Upper lobe of left lung (tissue), 6 donors: ENCODE measurements at regions not wholly inside any gene's neighbourhood (a gene's known extent, or its start where the extent isn't known, plus 50 kb on each side); places are given as distances from the start of the nearest gene placed in this dataset.

ENCODE experiments used
- ATAC-seq, 2 donors: fragments of 200-7000 bp; cut with Tn5 transposase; one replicate each; pipeline ENCODE4 v1.9.1; 2022; ENCODE audit warnings: mild to moderate bottlenecking in 2 of 2, moderate library complexity in 2 of 2; ENCODE audit not compliant: low FRiP score in 2 of 2
- DNase-seq, 2 donors: peaks; one replicate each; pipeline ENCODE4 v3.0.0-alpha.2; 2019 to 2020
- H3K27ac ChIP-seq, 4 donors: fragments of 200-600 bp; sonication (generic); one replicate each; pipeline ENCODE4 v1.5.1; 2016 to 2019
- H3K27me3 ChIP-seq, 4 donors: fragments of 200-600 bp; sonication (generic); one replicate each; pipeline ENCODE4 v1.5.1; 2017 to 2019
- H3K36me3 ChIP-seq, 4 donors: fragments of 200-600 bp; sonication (generic); one replicate each; pipeline ENCODE4 v1.5.1; 2016 to 2019
- H3K4me1 ChIP-seq, 4 donors: fragments of 200-600 bp; sonication (generic); one replicate each; pipeline ENCODE4 v1.5.1; 2018 to 2019
- H3K4me3 ChIP-seq, 4 donors: fragments of 200-600 bp; sonication (generic); one replicate each; pipeline ENCODE4 v1.5.1; 2017 to 2019; ENCODE audit warnings: mild to moderate bottlenecking in 2 of 4, moderate library complexity in 1 of 4
- H3K9me3 ChIP-seq, 4 donors: fragments of 200-600 bp; sonication (generic); one replicate each; pipeline ENCODE4 v1.5.1; 2018 to 2019
- CTCF ChIP-seq, 6 experiments: fragments of 450-650 bp in 4 of 6; fragments of 200-600 bp in 2 of 6; sonication (generic) in 2 of 6; IDR thresholded peaks; one replicate each; pipeline ENCODE4 v1.5.1; 2016 to 2019; ENCODE audit warnings: antibody characterized with exemption in 6 of 6
- EP300 ChIP-seq, 4 donors: sonication (generic); formaldehyde crosslinking; IDR thresholded peaks; one replicate each; pipeline ENCODE4 v1.5.1; 2017; ENCODE audit warnings: antibody characterized with exemption in 4 of 4, control low read depth in 2 of 4
- POLR2A ChIP-seq, 4 donors: fragments of 450-650 bp; IDR thresholded peaks; one replicate each; pipeline ENCODE4 v1.5.1; 2016 to 2017; ENCODE audit warnings: antibody characterized with exemption in 4 of 4, mild to moderate bottlenecking in 2 of 4
- POLR2AphosphoS5 ChIP-seq, 2 donors: sonication (generic); formaldehyde crosslinking; IDR thresholded peaks; one replicate each; pipeline ENCODE4 v1.5.1; 2017; ENCODE audit warnings: antibody characterized with exemption in 2 of 2
- WGBS, 2 donors: methylation state at CpG; one replicate each; pipeline ENCODE4 v1.1.5; 2017 to 2018; 5-methylcytosine and 5-hydroxymethylcytosine counted together
- donor health status: DM: no; HTN: no; CAD: no; lungs with moderate emphysema.
- donor health status: DM: no; HTN: yes; CAD: no; lungs with severe emphysema.

GRCh38 chr6:143611580-143611979 is 66.2 kb upstream of the PHACTR2 start:
- Histone ChIP-seq H3K27me3 (no peaks in the 10 kb centered on the region), H3K9me3 (no peaks in the 10 kb centered on the region), H3K36me3 (no peaks in the 10 kb centered on the region), H3K4me3 (no peak overlapping the region), H3K27ac (no peak overlapping the region), H3K4me1 (peaks cover 8 to 11% (median 9%) of the 10 kb centered on the region in 4 donors)
- 95 to 96% methylated on average over 5 of the region's 5 CpGs for WGBS, 2 donors
- DNase-seq (no peak), ATAC-seq (no peak)
- no peak for TF ChIP-seq CTCF (IDR thresholded peaks at IDR 0.05)
- no peak for TF ChIP-seq EP300 (IDR thresholded peaks at IDR 0.05)
- no peak for TF ChIP-seq POLR2A (IDR thresholded peaks at IDR 0.05)
- TF ChIP-seq POLR2AphosphoS5 (IDR thresholded peaks at IDR 0.05), result no peak

- DNase-seq (no peak), ATAC-seq (no peak)
- no peaks in the 10 kb centered on the region for H3K27me3 ChIP-seq
- TF ChIP-seq POLR2A (IDR thresholded peaks at IDR 0.05), result no peak
- no peak for TF ChIP-seq EP300 (IDR thresholded peaks at IDR 0.05)
- no peak for TF ChIP-seq CTCF (IDR thresholded peaks at IDR 0.05)
- TF ChIP-seq POLR2AphosphoS5 (IDR thresholded peaks at IDR 0.05), result no peak
- H3K4me3 ChIP-seq, result no peak overlapping the region
- H3K4me1 ChIP-seq, result peaks cover 8 to 11% (median 9%) of the 10 kb centered on the region in 4 donors
- no peaks in the 10 kb centered on the region for H3K9me3 ChIP-seq
- no peaks in the 10 kb centered on the region for H3K36me3 ChIP-seq
- H3K27ac ChIP-seq, result no peak overlapping the region
- 95% methylated on average over 1 of the region's 1 CpG for WGBS, 2 donors
Observed at GRCh38 chr6:143609972-143610371, 67.8 kb upstream of the PHACTR2 start.

- no peak overlapping the region for H3K27ac ChIP-seq
- no peak for ATAC-seq
Observed at GRCh38 chr6:143609501-143609900, 68.3 kb upstream of the PHACTR2 start.

GRCh38 chr6:143608906-143609305 is 68.9 kb upstream of the PHACTR2 start:
- DNase-seq, result no peak
- H3K9me3 ChIP-seq, result no peaks in the 10 kb centered on the region
- 91 to 92% methylated on average over 5 of the region's 5 CpGs for WGBS, 2 donors

More at GRCh38 chr6:143609501-143609900, 68.3 kb upstream of the PHACTR2 start:
- no peaks in the 10 kb centered on the region for H3K9me3 ChIP-seq
- no peak for DNase-seq
- WGBS, 2 donors, result 79% methylated on average over 1 of the region's 1 CpG
- H3K4me3 ChIP-seq, result no peak overlapping the region
- H3K36me3 ChIP-seq, result no peaks in the 10 kb centered on the region
- H3K4me1 ChIP-seq, result peaks cover 8 to 11% (median 9%) of the 10 kb centered on the region in 4 donors
- no peak for TF ChIP-seq CTCF (IDR thresholded peaks at IDR 0.05)
- TF ChIP-seq POLR2A (IDR thresholded peaks at IDR 0.05), result no peak
- no peak for TF ChIP-seq POLR2AphosphoS5 (IDR thresholded peaks at IDR 0.05)
- no peak for TF ChIP-seq EP300 (IDR thresholded peaks at IDR 0.05)
- no peaks in the 10 kb centered on the region for H3K27me3 ChIP-seq

More at GRCh38 chr6:143608906-143609305, 68.9 kb upstream of the PHACTR2 start:
- no peak for ATAC-seq
- H3K4me1 ChIP-seq, result peaks cover 3 to 9% (median 7%) of the 10 kb centered on the region in 4 donors
- no peaks in the 10 kb centered on the region for H3K27me3 ChIP-seq
- H3K4me3 ChIP-seq, result no peak overlapping the region
- no peak overlapping the region for H3K27ac ChIP-seq
- H3K36me3 ChIP-seq, result no peaks in the 10 kb centered on the region
- no peak for TF ChIP-seq CTCF (IDR thresholded peaks at IDR 0.05)
- no peak for TF ChIP-seq POLR2AphosphoS5 (IDR thresholded peaks at IDR 0.05)
- no peak for TF ChIP-seq POLR2A (IDR thresholded peaks at IDR 0.05)
- no peak for TF ChIP-seq EP300 (IDR thresholded peaks at IDR 0.05)
